ENCODE measurements at regions not wholly inside any gene's neighbourhood (a gene's known extent, or its start where the extent isn't known, plus 50 kb on each side); places are given as distances from the start of the nearest gene placed in this dataset.

GRCh38 chr3:79864077-79864476 lies 96.3 kb upstream of the ROBO1 start:
- TF ChIP-seq POLR2A (IDR thresholded peaks at IDR 0.05) (no peak), EP300 (IDR thresholded peaks at IDR 0.05) (no peak)

All from suprapubic skin (tissue), 2 donors.